GM18867 (cell line): ENCODE measurements at regions not wholly inside any gene's neighbourhood (a gene's known extent, or its start where the extent isn't known, plus 50 kb on each side); places are given as distances from the start of the nearest gene placed in this dataset.

Source experiments
- ATAC-seq: cut with Tn5 transposase; IDR thresholded peaks from one replicate; pipeline ENCODE4 v1.9.1; 2021; ENCODE audit warnings: mild to moderate bottlenecking, moderate library complexity; ENCODE audit not compliant: unreplicated experiment

GRCh38 chr2:185145316-185146121 is 547.2 kb downstream of the ZNF804A start:
- ATAC-seq = no peak

DNA sequence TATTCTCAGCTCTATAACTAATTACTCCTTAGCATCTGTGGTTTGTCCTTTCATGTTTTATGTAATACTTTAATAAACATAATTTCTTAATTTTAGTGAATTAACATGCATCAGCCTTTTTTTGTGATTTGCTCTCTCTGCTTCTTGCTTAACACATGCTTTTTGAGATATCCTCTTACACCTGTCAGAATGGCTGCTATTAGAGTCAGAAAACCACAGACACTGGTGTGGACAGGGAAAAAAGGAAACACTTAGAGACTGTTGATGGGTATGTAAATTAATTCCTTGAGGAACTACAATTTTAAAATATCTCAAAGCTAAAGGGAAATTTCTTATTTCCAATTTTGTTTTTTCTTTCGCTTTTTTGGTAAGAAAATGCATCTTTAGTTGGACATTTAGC is 549.0 kb downstream of the ZNF804A start:
- ATAC-seq = no peak

- ATAC-seq = no peak
Observed at GRCh38 chr2:185152186-185152585, 553.9 kb downstream of the ZNF804A start.

- no peak for ATAC-seq
Observed at GRCh38 chr2:185161701-185162100, 563.4 kb downstream of the ZNF804A start.

- ATAC-seq = no peak
Observed at GRCh38 chr2:185174353-185174752, 564.3 kb upstream of the FSIP2 start.

- ATAC-seq = no peak
Observed at GRCh38 chr2:185179743-185180142, 558.9 kb upstream of the FSIP2 start.

DNA sequence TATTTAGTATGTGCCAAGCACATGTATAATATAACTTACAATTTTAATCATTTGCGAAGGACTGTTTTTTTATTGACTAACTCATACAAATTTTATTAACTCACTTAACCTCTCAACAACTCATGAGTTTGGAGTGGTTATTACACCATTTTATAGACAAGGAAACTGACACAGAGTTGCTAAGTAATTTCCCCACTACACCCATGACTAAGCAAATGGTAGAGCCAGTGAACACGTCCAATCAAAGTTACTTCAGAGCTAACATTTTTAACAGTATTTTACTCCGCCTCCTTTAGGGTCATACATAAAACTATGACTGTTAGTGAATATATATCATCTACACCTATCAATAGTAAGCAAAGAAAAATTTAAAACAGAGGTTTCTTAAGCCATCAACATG is 556.7 kb upstream of the FSIP2 start:
- ATAC-seq = no peak

DNA sequence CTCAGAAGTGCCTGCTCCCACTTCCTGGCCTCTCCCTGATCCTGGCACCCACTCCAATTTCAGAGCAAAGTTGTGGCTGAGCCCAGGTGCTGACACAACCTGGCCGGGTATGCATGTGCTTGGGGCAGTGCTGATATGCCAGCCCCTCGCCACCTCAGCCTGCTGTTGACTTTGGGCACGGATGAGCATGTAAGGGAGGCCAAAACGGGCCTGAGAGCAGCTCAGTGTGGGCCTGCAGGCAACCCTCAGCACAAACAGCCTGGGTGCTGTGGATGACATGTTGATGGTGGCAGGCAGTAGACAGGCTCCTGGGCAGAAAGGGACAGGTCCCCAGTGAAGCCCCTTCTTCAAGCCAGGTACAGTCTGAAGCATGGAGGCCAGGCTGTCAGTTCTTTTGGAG is 553.6 kb upstream of the FSIP2 start:
- no peak for ATAC-seq

GRCh38 chr2:185187421-185187820 is 551.2 kb upstream of the FSIP2 start:
- no peak for ATAC-seq

GRCh38 chr2:185188656-185189055 is 549.9 kb upstream of the FSIP2 start:
- ATAC-seq = no peak

DNA sequence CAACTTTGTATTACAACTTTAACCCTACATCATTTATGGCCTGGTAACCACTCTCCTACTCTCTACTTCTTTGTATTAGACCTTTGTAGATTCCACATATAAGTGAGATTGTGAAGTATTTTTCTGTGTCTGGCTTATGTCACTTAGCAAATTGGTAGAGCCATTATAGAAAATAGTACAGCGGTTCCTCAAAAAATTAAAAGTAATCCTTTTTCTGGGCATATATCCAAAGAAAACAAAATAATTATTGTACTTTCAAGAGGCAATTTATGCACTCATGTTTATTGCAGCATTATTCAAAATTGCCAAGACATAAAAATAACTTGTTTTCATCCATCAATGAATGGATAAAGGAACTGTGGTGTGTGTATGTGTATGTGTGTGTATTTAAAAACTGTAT is 537.5 kb upstream of the FSIP2 start:
- ATAC-seq = no peak

GRCh38 chr2:185202381-185202780 is 536.2 kb upstream of the FSIP2 start:
- no peak for ATAC-seq

- no peak for ATAC-seq
Observed at GRCh38 chr2:185202945-185203528, 535.6 kb upstream of the FSIP2 start.

DNA sequence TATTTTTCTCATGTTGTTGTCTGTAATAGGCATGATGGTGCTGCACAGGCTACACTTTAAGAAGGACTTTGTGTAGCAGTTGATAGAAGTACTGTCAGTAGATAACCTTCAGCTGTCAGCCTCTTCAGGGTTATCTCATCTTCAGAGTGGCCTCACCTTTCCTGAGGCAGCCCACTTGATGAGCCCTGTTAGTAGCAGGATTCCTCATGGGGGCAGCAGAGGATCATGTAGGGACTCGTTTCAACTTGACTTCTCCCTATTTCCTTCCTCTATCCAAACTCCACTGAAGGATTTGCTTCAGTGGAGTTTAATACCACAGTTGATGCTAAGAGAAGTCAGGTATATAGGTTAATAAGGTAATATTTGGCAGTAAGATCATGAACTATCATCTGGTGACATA is 530.3 kb upstream of the FSIP2 start:
- ATAC-seq = no peak

DNA sequence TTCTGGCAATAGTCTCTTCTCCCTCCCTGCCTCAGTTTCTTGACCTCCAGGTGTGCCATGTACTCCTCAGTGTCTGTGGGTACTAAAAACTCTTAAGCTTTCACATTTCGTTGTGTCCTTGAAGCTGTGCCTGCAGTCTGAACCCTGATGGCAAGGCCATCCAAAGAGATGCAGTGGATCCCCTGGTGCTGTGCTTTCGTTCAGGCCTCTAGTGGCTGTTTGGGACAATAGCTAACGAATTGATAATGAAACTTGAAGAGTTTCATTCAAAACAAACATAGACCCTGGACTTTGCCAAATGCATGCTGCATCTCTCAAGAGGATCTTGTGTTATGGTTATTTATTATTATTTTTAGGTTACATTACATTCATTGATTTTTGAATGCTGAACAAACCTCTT is 523.1 kb upstream of the FSIP2 start:
- peak; percentile 84 for ATAC-seq

DNA sequence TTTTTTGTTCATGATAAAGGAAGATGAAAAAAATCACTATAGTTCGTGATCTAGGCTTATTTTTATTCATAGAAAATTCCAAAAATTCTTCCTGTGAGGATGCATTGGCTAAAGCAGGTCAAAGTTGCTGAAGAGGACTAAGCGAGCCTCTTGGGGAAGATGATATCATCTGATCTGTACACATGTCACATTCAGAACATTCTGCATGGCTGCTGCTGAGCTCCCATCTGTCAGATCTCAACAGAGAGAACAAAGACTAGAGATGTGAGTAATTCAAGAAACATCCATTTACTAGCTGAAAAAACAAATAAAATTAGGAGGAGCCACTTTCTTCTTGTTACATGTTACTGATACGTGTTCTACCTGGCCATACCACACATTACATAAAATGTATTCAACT is 518.6 kb upstream of the FSIP2 start:
- ATAC-seq = no peak

DNA sequence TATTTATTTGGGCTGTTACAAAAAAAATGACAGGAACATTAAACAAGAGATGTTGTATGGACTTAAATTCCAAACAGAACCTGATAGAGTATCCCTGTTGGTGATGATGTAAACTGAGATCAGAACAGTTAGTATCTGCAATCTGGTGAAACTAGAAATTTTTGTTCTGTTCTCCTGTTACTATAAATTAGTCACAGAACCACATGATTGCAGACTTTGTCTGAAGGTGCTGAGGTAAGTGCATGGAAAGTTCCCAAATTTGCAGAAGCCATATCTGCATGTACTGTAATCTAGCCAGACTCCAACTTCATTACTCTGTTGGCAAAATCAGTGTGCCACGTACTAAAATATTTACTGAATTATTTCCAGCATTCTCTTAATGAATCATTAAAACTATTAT is 516.3 kb upstream of the FSIP2 start:
- ATAC-seq = no peak

DNA sequence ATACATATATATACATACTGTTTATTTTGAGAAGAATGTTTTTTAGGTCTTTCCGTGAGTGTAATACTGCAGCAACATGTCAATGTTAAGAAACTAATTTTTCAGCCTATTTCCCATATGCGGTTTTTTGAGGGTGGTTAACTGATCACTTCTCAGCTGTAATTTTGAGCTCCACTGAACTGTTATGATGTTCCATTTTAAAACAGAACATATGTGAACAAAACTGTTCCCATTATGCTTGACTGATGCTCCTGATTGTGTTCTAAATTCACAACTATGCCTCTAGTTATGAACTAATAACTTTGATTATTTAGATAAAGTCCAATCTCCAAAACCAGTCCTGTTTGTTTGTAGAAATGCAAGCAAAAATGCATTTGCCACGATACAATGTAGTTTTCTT is 511.2 kb upstream of the FSIP2 start:
- no peak for ATAC-seq

GRCh38 chr2:185239491-185239890 is 499.1 kb upstream of the FSIP2 start:
- no peak for ATAC-seq

GRCh38 chr2:185240796-185241195 is 497.8 kb upstream of the FSIP2 start:
- ATAC-seq = no peak

GRCh38 chr2:185241556-185241955 is 497.0 kb upstream of the FSIP2 start:
- no peak for ATAC-seq

GRCh38 chr2:185242462-185242861 is 496.1 kb upstream of the FSIP2 start:
- ATAC-seq = no peak

GRCh38 chr2:185245216-185245615 is 493.4 kb upstream of the FSIP2 start:
- no peak for ATAC-seq
